Endothelial cell (in vitro differentiated cells): ENCODE measurements at regions not wholly inside any gene's neighbourhood (a gene's known extent, or its start where the extent isn't known, plus 50 kb on each side); places are given as distances from the start of the nearest gene placed in this dataset.

ENCODE experiments used
- DNase-seq: peaks from one replicate; pipeline ENCODE4 v3.0.0; 2021; ENCODE audit warnings: low spot score
- H3K27ac Mint-ChIP-seq: one replicate; pipeline ENCODE4 v1.8.0; 2021; ENCODE audit warnings: mixed read lengths, inconsistent platforms; ENCODE audit not compliant: unreplicated experiment
- H3K27me3 Mint-ChIP-seq: one replicate; pipeline ENCODE4 v1.8.0; 2021; ENCODE audit warnings: mild to moderate bottlenecking, moderate library complexity, mixed read lengths, inconsistent platforms; ENCODE audit not compliant: unreplicated experiment
- H3K36me3 Mint-ChIP-seq: one replicate; pipeline ENCODE4 v1.8.0; 2021; ENCODE audit warnings: mild to moderate bottlenecking, low read depth, mixed read lengths, inconsistent platforms; ENCODE audit not compliant: unreplicated experiment
- H3K4me1 Mint-ChIP-seq: one replicate; pipeline ENCODE4 v1.8.0; 2021; ENCODE audit warnings: mild to moderate bottlenecking, mixed read lengths, inconsistent platforms; ENCODE audit not compliant: unreplicated experiment
- H3K4me3 Mint-ChIP-seq: one replicate; pipeline ENCODE4 v1.8.0; 2021; ENCODE audit warnings: mild to moderate bottlenecking, mixed read lengths, inconsistent platforms; ENCODE audit not compliant: unreplicated experiment
- H3K9me3 Mint-ChIP-seq: one replicate; pipeline ENCODE4 v1.8.0; 2021; ENCODE audit warnings: mixed read lengths, inconsistent platforms; ENCODE audit not compliant: unreplicated experiment
- TF ChIP-seq, protein P1 (sequence below): fragments of 200-600 bp; sonication (generic); IDR thresholded peaks from one replicate; pipeline ENCODE4 v1.5.0; 2021; ENCODE audit warnings: antibody characterized with exemption; ENCODE audit not compliant: unreplicated experiment

DNA sequence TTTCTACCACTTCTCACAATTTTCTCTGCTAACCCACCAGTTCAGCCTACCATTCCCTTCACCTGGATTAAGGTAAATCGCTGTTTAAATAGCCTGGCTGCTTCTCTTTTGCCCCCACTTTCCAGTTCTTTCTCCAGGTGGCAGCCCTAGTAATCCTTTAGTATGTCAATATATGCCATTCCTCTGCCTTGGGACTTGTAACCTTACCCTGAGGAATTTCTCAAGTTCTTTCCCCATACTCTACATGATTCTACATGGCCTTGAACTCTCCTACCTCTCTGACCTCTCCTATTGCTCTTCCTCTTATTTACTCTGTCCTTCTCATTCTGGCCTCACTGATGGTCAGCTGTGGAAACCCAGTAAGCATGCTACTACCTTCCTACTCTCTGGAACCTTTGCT, 546.0 kb downstream of the PLA2G4A start:
- TF ChIP-seq, protein P1, sequence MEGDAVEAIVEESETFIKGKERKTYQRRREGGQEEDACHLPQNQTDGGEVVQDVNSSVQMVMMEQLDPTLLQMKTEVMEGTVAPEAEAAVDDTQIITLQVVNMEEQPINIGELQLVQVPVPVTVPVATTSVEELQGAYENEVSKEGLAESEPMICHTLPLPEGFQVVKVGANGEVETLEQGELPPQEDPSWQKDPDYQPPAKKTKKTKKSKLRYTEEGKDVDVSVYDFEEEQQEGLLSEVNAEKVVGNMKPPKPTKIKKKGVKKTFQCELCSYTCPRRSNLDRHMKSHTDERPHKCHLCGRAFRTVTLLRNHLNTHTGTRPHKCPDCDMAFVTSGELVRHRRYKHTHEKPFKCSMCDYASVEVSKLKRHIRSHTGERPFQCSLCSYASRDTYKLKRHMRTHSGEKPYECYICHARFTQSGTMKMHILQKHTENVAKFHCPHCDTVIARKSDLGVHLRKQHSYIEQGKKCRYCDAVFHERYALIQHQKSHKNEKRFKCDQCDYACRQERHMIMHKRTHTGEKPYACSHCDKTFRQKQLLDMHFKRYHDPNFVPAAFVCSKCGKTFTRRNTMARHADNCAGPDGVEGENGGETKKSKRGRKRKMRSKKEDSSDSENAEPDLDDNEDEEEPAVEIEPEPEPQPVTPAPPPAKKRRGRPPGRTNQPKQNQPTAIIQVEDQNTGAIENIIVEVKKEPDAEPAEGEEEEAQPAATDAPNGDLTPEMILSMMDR = no peak
- Mint-ChIP-seq H3K27ac (no peak overlapping the region), H3K4me1 (no peaks in the 10 kb centered on the region), H3K36me3 (no peaks in the 10 kb centered on the region), H3K9me3 (no peaks in the 10 kb centered on the region), H3K4me3 (no peak overlapping the region), H3K27me3 (no peaks in the 10 kb centered on the region)
- DNase-seq = no peak

DNA sequence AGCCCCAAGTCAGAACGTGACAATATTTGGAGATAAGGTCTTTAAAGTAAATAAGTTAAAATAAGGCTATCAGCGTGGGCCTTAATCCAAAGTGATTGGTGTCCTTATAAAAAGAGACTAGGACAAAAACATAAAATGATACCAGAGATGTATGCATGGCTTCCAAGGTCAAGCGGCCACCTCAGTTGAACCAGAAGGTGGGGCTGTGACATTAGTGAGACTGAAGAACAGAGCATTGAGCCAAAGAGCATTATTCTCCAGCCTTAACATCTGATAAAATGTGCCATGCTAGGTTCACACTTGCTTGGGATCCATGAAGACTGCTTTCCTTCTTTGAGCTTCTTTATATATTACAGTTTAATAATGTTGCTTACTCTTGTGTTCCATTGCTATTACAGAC, 554.6 kb downstream of the PLA2G4A start:
- H3K27ac Mint-ChIP-seq = no peak overlapping the region
- no peaks in the 10 kb centered on the region for H3K36me3 Mint-ChIP-seq
- H3K4me1 Mint-ChIP-seq = no peaks in the 10 kb centered on the region
- no peak overlapping the region for H3K4me3 Mint-ChIP-seq
- DNase-seq = no peak
- H3K9me3 Mint-ChIP-seq = no peaks in the 10 kb centered on the region
- TF ChIP-seq, protein P1 = no peak
- no peaks in the 10 kb centered on the region for H3K27me3 Mint-ChIP-seq

DNA sequence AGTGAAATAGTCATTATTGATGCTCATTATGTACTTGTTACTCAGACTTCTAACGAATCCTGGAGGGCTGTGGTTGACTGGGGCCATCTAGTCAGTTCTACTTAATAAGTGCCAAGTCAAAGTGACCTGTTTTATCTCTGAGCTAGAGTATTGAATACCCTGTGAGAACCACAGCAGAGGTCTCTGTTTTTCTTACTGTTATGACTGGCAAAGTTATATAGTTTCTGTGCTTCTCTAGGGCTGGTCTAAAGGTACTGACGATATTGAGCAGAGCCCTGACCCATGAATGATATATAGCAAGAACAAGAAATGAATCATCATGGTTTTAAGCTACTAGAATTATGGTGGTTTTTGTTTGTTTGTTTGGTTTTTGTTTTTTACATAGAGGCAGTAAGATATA, 555.8 kb downstream of the PLA2G4A start:
- H3K4me1 Mint-ChIP-seq = no peaks in the 10 kb centered on the region
- H3K36me3 Mint-ChIP-seq = no peaks in the 10 kb centered on the region
- no peaks in the 10 kb centered on the region for H3K27me3 Mint-ChIP-seq
- TF ChIP-seq, protein P1 = no peak
- H3K27ac Mint-ChIP-seq = no peak overlapping the region
- no peak for DNase-seq
- no peak overlapping the region for H3K4me3 Mint-ChIP-seq
- no peaks in the 10 kb centered on the region for H3K9me3 Mint-ChIP-seq

DNA sequence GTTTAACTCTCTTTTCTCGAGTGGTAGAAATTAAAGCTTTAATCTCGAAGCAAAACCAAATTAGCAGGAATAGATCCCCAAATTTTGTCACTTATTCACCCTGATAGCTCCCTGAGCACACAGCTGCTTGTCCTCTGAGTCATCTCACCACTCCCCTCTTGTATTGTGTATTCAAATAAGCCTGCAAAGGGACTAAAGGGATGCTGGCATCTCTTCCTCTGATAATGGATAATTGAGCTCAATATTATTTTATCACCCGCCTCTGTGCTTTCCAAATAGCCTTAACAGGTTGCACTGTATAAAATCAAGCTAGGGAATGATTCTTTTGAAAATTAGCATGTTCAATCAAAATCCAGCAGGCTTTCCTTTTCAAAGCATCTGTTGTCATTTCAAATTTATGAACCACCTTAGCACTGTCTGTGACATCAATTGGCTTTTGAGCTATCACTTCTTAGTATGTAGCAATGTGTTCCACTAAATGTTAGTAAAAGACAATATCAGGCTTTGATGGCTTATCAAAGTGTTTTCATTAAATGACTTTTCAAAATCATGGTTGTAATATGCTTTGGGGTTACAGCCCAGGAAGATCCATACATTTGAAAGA, 561.6 kb downstream of the PLA2G4A start:
- no peak overlapping the region for H3K27ac Mint-ChIP-seq
- no peaks in the 10 kb centered on the region for H3K9me3 Mint-ChIP-seq
- TF ChIP-seq, protein P1 = no peak
- H3K27me3 Mint-ChIP-seq = peaks cover 2% of the 10 kb centered on the region
- DNase-seq = no peak
- H3K4me1 Mint-ChIP-seq = no peaks in the 10 kb centered on the region
- no peak overlapping the region for H3K4me3 Mint-ChIP-seq
- no peaks in the 10 kb centered on the region for H3K36me3 Mint-ChIP-seq

DNA sequence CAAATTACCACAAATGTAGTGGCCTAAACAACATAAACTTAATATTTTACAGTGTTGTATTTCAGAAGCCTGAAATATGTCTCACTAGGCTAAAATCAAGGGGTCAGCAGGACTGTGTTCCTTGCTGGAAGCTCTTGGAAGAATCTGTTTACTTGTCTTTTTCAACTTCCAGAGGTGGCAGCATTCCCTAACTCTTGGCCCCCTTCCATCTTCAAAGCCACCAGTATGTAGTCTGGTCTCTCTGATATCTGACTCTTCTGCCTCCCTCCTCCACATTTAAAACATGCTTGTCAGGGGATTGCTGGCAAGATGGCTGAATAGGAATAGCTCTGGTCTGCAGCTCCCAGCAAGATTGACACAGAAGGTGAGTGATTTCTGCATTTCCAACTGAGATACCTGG, 567.5 kb downstream of the PLA2G4A start:
- no peak for DNase-seq
- Mint-ChIP-seq H3K4me1 (no peaks in the 10 kb centered on the region), H3K36me3 (no peaks in the 10 kb centered on the region), H3K9me3 (no peaks in the 10 kb centered on the region), H3K27ac (no peak overlapping the region), H3K27me3 (peaks cover 2% of the 10 kb centered on the region), H3K4me3 (no peak overlapping the region)
- TF ChIP-seq, protein P1 = no peak
